ENCODE measurements at regions not wholly inside any gene's neighbourhood (a gene's known extent, or its start where the extent isn't known, plus 50 kb on each side); places are given as distances from the start of the nearest gene placed in this dataset.

DNA sequence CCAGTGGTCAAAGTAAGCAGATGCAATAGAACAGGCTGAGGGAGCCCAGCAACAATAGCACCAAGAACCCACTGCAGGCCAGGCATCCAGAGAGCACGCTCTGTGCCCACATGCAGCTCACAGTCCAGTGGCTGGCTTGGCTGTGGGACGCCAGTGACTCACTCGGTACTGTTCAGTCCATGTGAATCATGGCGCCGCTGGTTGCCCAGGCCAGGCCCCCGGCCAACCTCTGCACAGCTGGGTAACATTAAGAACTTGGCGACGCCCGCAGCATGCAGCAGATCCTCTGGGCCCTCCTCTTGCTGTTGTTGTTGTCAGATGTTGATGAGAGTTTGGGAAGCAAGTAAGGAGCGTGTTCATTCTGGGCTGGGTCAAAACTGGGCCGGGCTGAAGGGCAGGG is 60.5 kb downstream of the MSX1 start:
- H2BK12ac ChIP-seq (ENCODE audit: low read length) = no peak overlapping the region
- H2BK5ac ChIP-seq (ENCODE audit: low read length) = no peak overlapping the region
- no peaks in the 10 kb centered on the region for H3K36me3 ChIP-seq (replicated peaks in 1 of 2; ENCODE audit: control insufficient read depth in 2 of 2, insufficient read depth in 2 of 2, low read length in 2 of 2)
- H2BK15ac ChIP-seq (ENCODE audit: low read length) = no peak overlapping the region
- no peak overlapping the region for H2BK120ac ChIP-seq (ENCODE audit: low read depth, low read length)
- H3K79me1 ChIP-seq (ENCODE audit: low read depth, low read length) = no peaks in the 10 kb centered on the region
- H4K91ac ChIP-seq (ENCODE audit: low read depth, low read length, poor library complexity) = no peak overlapping the region
- no peak overlapping the region for H3K4me2 ChIP-seq (ENCODE audit: insufficient read depth, low read length, poor library complexity, severe bottlenecking)
- no CpG with 5 or more reads among the region's 11 CpGs for WGBS, 2 donors (ENCODE audit: extremely low coverage in 2 of 2, insufficient read length in 2 of 2, insufficient replicate concordance in 1 of 2)
- H2AFZ ChIP-seq (ENCODE audit: low read length) = no peak overlapping the region
- peaks cover 0 to 2% of the 10 kb centered on the region in 2 donors for H3K9me3 ChIP-seq (replicated peaks in 1 of 2; ENCODE audit: control insufficient read depth in 2 of 2, insufficient read depth in 1 of 2, low read depth in 1 of 2, low read length in 2 of 2)
- H3K9ac ChIP-seq (ENCODE audit: low read depth, low read length, poor library complexity) = no peak overlapping the region
- H3K27me3 ChIP-seq (ENCODE audit: control insufficient read depth in 3 of 3, insufficient read depth in 3 of 3, low read depth in 1 of 3, low read length in 3 of 3) = no peaks in the 10 kb centered on the region
- H3K23ac ChIP-seq (ENCODE audit: low read depth, low read length, poor library complexity) = no peak overlapping the region
- H2AK5ac ChIP-seq (ENCODE audit: low read depth, low read length) = no peak overlapping the region
- no peak for DNase-seq (ENCODE audit: low spot score)
- no peak overlapping the region for H3K27ac ChIP-seq (replicated peaks; ENCODE audit: low read length)
- H4K8ac ChIP-seq (ENCODE audit: low read depth, low read length) = no peak overlapping the region
- no peak overlapping the region for H3K4ac ChIP-seq (ENCODE audit: low read length)
- no peaks in the 10 kb centered on the region for H3K4me1 ChIP-seq (ENCODE audit: control insufficient read depth in 2 of 2, insufficient read depth in 1 of 2, low read depth in 1 of 2, low read length in 2 of 2)
- H3K18ac ChIP-seq (ENCODE audit: low read length) = no peak overlapping the region
- H3K14ac ChIP-seq (ENCODE audit: low read length) = no peak overlapping the region
- H3K4me3 ChIP-seq (ENCODE audit: low read length in 2 of 2) = no peak overlapping the region

- DNase-seq (ENCODE audit: low spot score) = no peak
- Histone ChIP-seq H3K4me1 (ENCODE audit: control insufficient read depth in 2 of 2, insufficient read depth in 1 of 2, low read depth in 1 of 2, low read length in 2 of 2) (no peaks in the 10 kb centered on the region), H3K9me3 (replicated peaks in 1 of 2; ENCODE audit: control insufficient read depth in 2 of 2, insufficient read depth in 1 of 2, low read depth in 1 of 2, low read length in 2 of 2) (peaks cover 0 to 2% of the 10 kb centered on the region in 2 donors), H3K4ac (ENCODE audit: low read length) (no peak overlapping the region), H3K36me3 (replicated peaks in 1 of 2; ENCODE audit: control insufficient read depth in 2 of 2, insufficient read depth in 2 of 2, low read length in 2 of 2) (no peaks in the 10 kb centered on the region), H3K18ac (ENCODE audit: low read length) (no peak overlapping the region), H2BK12ac (ENCODE audit: low read length) (no peak overlapping the region), H4K91ac (ENCODE audit: low read depth, low read length, poor library complexity) (no peak overlapping the region), H3K4me3 (ENCODE audit: low read length in 2 of 2) (peak overlapping the region in 1 of 2 donors; percentile 56), H3K14ac (ENCODE audit: low read length) (no peak overlapping the region), H4K8ac (ENCODE audit: low read depth, low read length) (no peak overlapping the region), H2AK5ac (ENCODE audit: low read depth, low read length) (no peak overlapping the region), H2BK120ac (ENCODE audit: low read depth, low read length) (no peak overlapping the region), H3K27me3 (ENCODE audit: control insufficient read depth in 3 of 3, insufficient read depth in 3 of 3, low read depth in 1 of 3, low read length in 3 of 3) (no peaks in the 10 kb centered on the region), H3K23ac (ENCODE audit: low read depth, low read length, poor library complexity) (no peak overlapping the region), H2BK5ac (ENCODE audit: low read length) (no peak overlapping the region), H2BK15ac (ENCODE audit: low read length) (no peak overlapping the region), H3K27ac (replicated peaks; ENCODE audit: low read length) (no peak overlapping the region), H3K9ac (ENCODE audit: low read depth, low read length, poor library complexity) (no peak overlapping the region), H2AFZ (ENCODE audit: low read length) (no peak overlapping the region), H3K79me1 (ENCODE audit: low read depth, low read length) (no peaks in the 10 kb centered on the region), H3K4me2 (ENCODE audit: insufficient read depth, low read length, poor library complexity, severe bottlenecking) (no peak overlapping the region)
- WGBS, 2 donors (ENCODE audit: extremely low coverage in 2 of 2, insufficient read length in 2 of 2, insufficient replicate concordance in 1 of 2) = no CpG with 5 or more reads among the region's 2 CpGs
Observed at GRCh38 chr4:4921077-4921476, 61.6 kb downstream of the MSX1 start.

- no peak overlapping the region for H3K4me2 ChIP-seq (ENCODE audit: insufficient read depth, low read length, poor library complexity, severe bottlenecking)
- no peak overlapping the region for H3K18ac ChIP-seq (ENCODE audit: low read length)
- H2BK5ac ChIP-seq (ENCODE audit: low read length) = no peak overlapping the region
- no peak overlapping the region for H3K4ac ChIP-seq (ENCODE audit: low read length)
- no peak overlapping the region for H3K23ac ChIP-seq (ENCODE audit: low read depth, low read length, poor library complexity)
- H2BK15ac ChIP-seq (ENCODE audit: low read length) = no peak overlapping the region
- no peak overlapping the region for H2BK12ac ChIP-seq (ENCODE audit: low read length)
- no peaks in the 10 kb centered on the region for H3K36me3 ChIP-seq (replicated peaks in 1 of 2; ENCODE audit: control insufficient read depth in 2 of 2, insufficient read depth in 2 of 2, low read length in 2 of 2)
- no peak overlapping the region for H4K8ac ChIP-seq (ENCODE audit: low read depth, low read length)
- no peak overlapping the region for H2BK120ac ChIP-seq (ENCODE audit: low read depth, low read length)
- no peak overlapping the region for H3K4me3 ChIP-seq (ENCODE audit: low read length in 2 of 2)
- DNase-seq (ENCODE audit: low spot score) = no peak
- H3K79me1 ChIP-seq (ENCODE audit: low read depth, low read length) = no peaks in the 10 kb centered on the region
- H3K4me1 ChIP-seq (ENCODE audit: control insufficient read depth in 2 of 2, insufficient read depth in 1 of 2, low read depth in 1 of 2, low read length in 2 of 2) = no peaks in the 10 kb centered on the region
- WGBS, 2 donors (ENCODE audit: extremely low coverage in 2 of 2, insufficient read length in 2 of 2, insufficient replicate concordance in 1 of 2) = no CpG with 5 or more reads among the region's 2 CpGs
- no peak overlapping the region for H3K27ac ChIP-seq (replicated peaks; ENCODE audit: low read length)
- no peak overlapping the region for H4K91ac ChIP-seq (ENCODE audit: low read depth, low read length, poor library complexity)
- H3K14ac ChIP-seq (ENCODE audit: low read length) = no peak overlapping the region
- H3K27me3 ChIP-seq (ENCODE audit: control insufficient read depth in 3 of 3, insufficient read depth in 3 of 3, low read depth in 1 of 3, low read length in 3 of 3) = peaks cover 0 to 1% (median 0%) of the 10 kb centered on the region in 3 experiments
- H3K9me3 ChIP-seq (replicated peaks in 1 of 2; ENCODE audit: control insufficient read depth in 2 of 2, insufficient read depth in 1 of 2, low read depth in 1 of 2, low read length in 2 of 2) = peaks cover 0 to 2% of the 10 kb centered on the region in 2 donors
- no peak overlapping the region for H3K9ac ChIP-seq (ENCODE audit: low read depth, low read length, poor library complexity)
- no peak overlapping the region for H2AK5ac ChIP-seq (ENCODE audit: low read depth, low read length)
- H2AFZ ChIP-seq (ENCODE audit: low read length) = no peak overlapping the region
Observed at GRCh38 chr4:4922441-4922840, 63.0 kb downstream of the MSX1 start.

DNA sequence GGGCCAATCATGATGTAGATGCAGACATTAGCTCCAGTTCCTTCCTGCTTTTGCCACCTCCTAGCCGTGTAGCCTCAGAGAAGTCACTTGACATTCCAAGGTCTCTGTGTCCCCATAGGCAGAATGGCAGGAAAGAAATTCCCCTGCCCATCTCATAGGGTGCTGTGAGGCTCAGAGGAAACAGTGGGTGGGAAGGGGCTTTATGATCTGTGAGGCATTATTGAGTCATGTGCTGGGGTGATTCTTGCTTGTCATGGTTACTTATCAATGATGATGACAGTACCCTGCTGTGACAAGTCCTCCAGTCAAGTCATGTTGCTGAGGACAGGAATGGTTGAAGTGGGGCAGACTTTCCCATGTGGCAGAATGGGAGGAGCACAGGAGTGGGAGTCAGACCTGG is 63.7 kb downstream of the MSX1 start:
- Histone ChIP-seq H3K4ac (ENCODE audit: low read length) (no peak overlapping the region), H3K18ac (ENCODE audit: low read length) (no peak overlapping the region), H3K9ac (ENCODE audit: low read depth, low read length, poor library complexity) (no peak overlapping the region), H2AK5ac (ENCODE audit: low read depth, low read length) (no peak overlapping the region), H3K36me3 (replicated peaks in 1 of 2; ENCODE audit: control insufficient read depth in 2 of 2, insufficient read depth in 2 of 2, low read length in 2 of 2) (no peaks in the 10 kb centered on the region), H2BK5ac (ENCODE audit: low read length) (no peak overlapping the region), H3K79me1 (ENCODE audit: low read depth, low read length) (no peaks in the 10 kb centered on the region), H3K14ac (ENCODE audit: low read length) (no peak overlapping the region), H3K9me3 (replicated peaks in 1 of 2; ENCODE audit: control insufficient read depth in 2 of 2, insufficient read depth in 1 of 2, low read depth in 1 of 2, low read length in 2 of 2) (peaks cover 0 to 2% of the 10 kb centered on the region in 2 donors), H3K4me3 (ENCODE audit: low read length in 2 of 2) (no peak overlapping the region), H3K27me3 (ENCODE audit: control insufficient read depth in 3 of 3, insufficient read depth in 3 of 3, low read depth in 1 of 3, low read length in 3 of 3) (peaks cover 0 to 1% (median 0%) of the 10 kb centered on the region in 3 experiments), H3K23ac (ENCODE audit: low read depth, low read length, poor library complexity) (no peak overlapping the region), H2BK12ac (ENCODE audit: low read length) (no peak overlapping the region), H2BK15ac (ENCODE audit: low read length) (no peak overlapping the region), H2AFZ (ENCODE audit: low read length) (no peak overlapping the region), H3K27ac (replicated peaks; ENCODE audit: low read length) (no peak overlapping the region), H4K91ac (ENCODE audit: low read depth, low read length, poor library complexity) (no peak overlapping the region), H2BK120ac (ENCODE audit: low read depth, low read length) (no peak overlapping the region), H3K4me1 (ENCODE audit: control insufficient read depth in 2 of 2, insufficient read depth in 1 of 2, low read depth in 1 of 2, low read length in 2 of 2) (no peaks in the 10 kb centered on the region), H4K8ac (ENCODE audit: low read depth, low read length) (no peak overlapping the region), H3K4me2 (ENCODE audit: insufficient read depth, low read length, poor library complexity, severe bottlenecking) (no peak overlapping the region)
- no CpG with 5 or more reads among the region's 1 CpG for WGBS, 2 donors (ENCODE audit: extremely low coverage in 2 of 2, insufficient read length in 2 of 2, insufficient replicate concordance in 1 of 2)
- no peak for DNase-seq (ENCODE audit: low spot score)

All from neuronal stem cell (in vitro differentiated cells).